Mesendoderm (in vitro differentiated cells): ENCODE measurements at regions not wholly inside any gene's neighbourhood (a gene's known extent, or its start where the extent isn't known, plus 50 kb on each side); places are given as distances from the start of the nearest gene placed in this dataset.

Experiments
- DNase-seq: peaks from one replicate; pipeline ENCODE4 v3.0.0; 2013
- H2AK5ac ChIP-seq: 2 replicates; pipeline ENCODE4 v1.6.1; 2013; ENCODE audit warnings: low read length, inconsistent platforms
- H2BK120ac ChIP-seq: 2 replicates; pipeline ENCODE4 v1.6.1; 2013; ENCODE audit warnings: low read depth, mild to moderate bottlenecking, low read length, moderate library complexity, mixed read lengths
- H2BK15ac ChIP-seq: replicated peaks from 2 replicates; pipeline ENCODE4 v1.6.1; 2013; ENCODE audit warnings: low read depth, mild to moderate bottlenecking, moderate library complexity
- H2BK5ac ChIP-seq: 2 replicates; pipeline ENCODE4 v1.6.1; 2013; ENCODE audit warnings: low read length, inconsistent platforms
- H3K18ac ChIP-seq: 2 replicates; pipeline ENCODE4 v1.6.1; 2013; ENCODE audit warnings: mild to moderate bottlenecking, low read length, mixed read lengths
- H3K23ac ChIP-seq: one replicate; pipeline ENCODE4 v1.6.1; 2013; ENCODE audit warnings: low read length
- H3K27ac ChIP-seq: 2 replicates; pipeline ENCODE4 v1.5.1; 2013; ENCODE audit warnings: low read depth, mild to moderate bottlenecking, inconsistent platforms, low read length, moderate library complexity
- H3K27me3 ChIP-seq: 2 replicates; pipeline ENCODE4 v1.6.1; 2013; ENCODE audit warnings: low read length, control low read depth, mild to moderate bottlenecking, inconsistent platforms; ENCODE audit not compliant: insufficient read depth, poor library complexity
- H3K36me3 ChIP-seq: 2 replicates; pipeline ENCODE4 v1.6.1; 2013; ENCODE audit warnings: low read length, inconsistent platforms; ENCODE audit not compliant: control insufficient read depth, insufficient read depth
- H3K4ac ChIP-seq: one replicate; pipeline ENCODE4 v1.6.1; 2013; ENCODE audit warnings: low read depth, mild to moderate bottlenecking, low read length, moderate library complexity
- H3K4me1 ChIP-seq: 2 replicates; pipeline ENCODE4 v1.6.1; 2013; ENCODE audit warnings: low read depth, low read length, inconsistent platforms; ENCODE audit not compliant: control insufficient read depth
- H3K4me2 ChIP-seq: 2 replicates; pipeline ENCODE4 v1.6.1; 2013; ENCODE audit warnings: low read length
- H3K4me3 ChIP-seq: 2 replicates; pipeline ENCODE4 v1.5.1; 2013; ENCODE audit warnings: mild to moderate bottlenecking, low read length
- H3K56ac ChIP-seq: one replicate; pipeline ENCODE4 v1.6.1; 2013; ENCODE audit warnings: low read length
- H3K79me1 ChIP-seq: 2 replicates; pipeline ENCODE4 v1.6.1; 2013; ENCODE audit warnings: low read length, inconsistent platforms
- H3K79me2 ChIP-seq: 2 replicates; pipeline ENCODE4 v1.6.1; 2013; ENCODE audit warnings: mild to moderate bottlenecking, low read length; ENCODE audit not compliant: control insufficient read depth, insufficient read depth
- H3K9ac ChIP-seq: 2 replicates; pipeline ENCODE4 v1.6.1; 2013; ENCODE audit warnings: low read length, inconsistent platforms
- H4K5ac ChIP-seq: one replicate; pipeline ENCODE4 v1.6.1; 2013; ENCODE audit warnings: low read length
- H4K8ac ChIP-seq: one replicate; pipeline ENCODE4 v1.6.1; 2013; ENCODE audit warnings: low read depth, mild to moderate bottlenecking, control low read depth, low read length, moderate library complexity
- WGBS: extraction: QIAGEN DNeasy Blood & Tissue Kit; methylation state at CpG from one replicate; pipeline ENCODE4 v1.1.7; 2013; ENCODE audit warnings: low lambda C conversion rate, missing lambda C conversion rate; ENCODE audit not compliant: insufficient coverage; ENCODE audit errors: extremely low coverage; 5-methylcytosine and 5-hydroxymethylcytosine counted together

- Histone ChIP-seq H3K56ac (no peak overlapping the region), H3K23ac (no peak overlapping the region), H3K4me2 (no peak overlapping the region), H3K18ac (no peak overlapping the region), H2BK120ac (no peak overlapping the region), H3K36me3 (no peaks in the 10 kb centered on the region), H3K79me1 (no peaks in the 10 kb centered on the region), H4K5ac (no peak overlapping the region), H3K4me3 (no peak overlapping the region), H3K27ac (no peak overlapping the region), H3K4ac (no peak overlapping the region), H2AK5ac (no peak overlapping the region), H3K9ac (no peak overlapping the region), H2BK5ac (no peak overlapping the region), H3K4me1 (no peaks in the 10 kb centered on the region), H4K8ac (no peak overlapping the region), H3K79me2 (no peaks in the 10 kb centered on the region), H3K27me3 (no peaks in the 10 kb centered on the region), H2BK15ac (no peak overlapping the region)
- no CpG with 5 or more reads among the region's 9 CpGs for WGBS
- no peak for DNase-seq
These were observed 341.3 kb downstream of the TEX29 start for GRCh38 chr13:111661776-111662175.

- no peak overlapping the region for H3K18ac ChIP-seq
- H3K23ac ChIP-seq = no peak overlapping the region
- H3K79me2 ChIP-seq = no peaks in the 10 kb centered on the region
- H2BK120ac ChIP-seq = no peak overlapping the region
- no peak overlapping the region for H4K8ac ChIP-seq
- no peak overlapping the region for H3K4me3 ChIP-seq
- no peak overlapping the region for H3K9ac ChIP-seq
- DNase-seq = no peak
- H2AK5ac ChIP-seq = no peak overlapping the region
- H2BK5ac ChIP-seq = no peak overlapping the region
- H2BK15ac ChIP-seq = no peak overlapping the region
- no peak overlapping the region for H3K4ac ChIP-seq
- WGBS = no CpG with 5 or more reads among the region's 5 CpGs
- no peak overlapping the region for H3K4me2 ChIP-seq
- no peaks in the 10 kb centered on the region for H3K4me1 ChIP-seq
- H3K56ac ChIP-seq = no peak overlapping the region
- no peaks in the 10 kb centered on the region for H3K27me3 ChIP-seq
- no peaks in the 10 kb centered on the region for H3K36me3 ChIP-seq
- H4K5ac ChIP-seq = no peak overlapping the region
- H3K27ac ChIP-seq = no peak overlapping the region
- no peaks in the 10 kb centered on the region for H3K79me1 ChIP-seq
These were observed 342.0 kb downstream of the TEX29 start for GRCh38 chr13:111662451-111662850.

- WGBS = no CpG with 5 or more reads among the region's 4 CpGs
- Histone ChIP-seq H3K27ac (no peak overlapping the region), H2BK15ac (no peak overlapping the region), H3K4ac (no peak overlapping the region), H3K79me2 (no peaks in the 10 kb centered on the region), H3K4me3 (no peak overlapping the region), H4K5ac (no peak overlapping the region), H3K4me1 (no peaks in the 10 kb centered on the region), H3K79me1 (no peaks in the 10 kb centered on the region), H3K27me3 (no peaks in the 10 kb centered on the region), H2BK120ac (no peak overlapping the region), H3K9ac (no peak overlapping the region), H4K8ac (no peak overlapping the region), H3K56ac (no peak overlapping the region), H2BK5ac (no peak overlapping the region), H3K4me2 (no peak overlapping the region), H3K18ac (no peak overlapping the region), H3K36me3 (no peaks in the 10 kb centered on the region), H3K23ac (no peak overlapping the region), H2AK5ac (no peak overlapping the region)
- DNase-seq = no peak
These were observed 342.5 kb downstream of the TEX29 start for GRCh38 chr13:111662895-111663294.

- H2BK120ac ChIP-seq = no peak overlapping the region
- H3K27ac ChIP-seq = no peak overlapping the region
- H3K23ac ChIP-seq = no peak overlapping the region
- H3K9ac ChIP-seq = no peak overlapping the region
- no peak overlapping the region for H3K4me2 ChIP-seq
- no peak overlapping the region for H3K56ac ChIP-seq
- H4K5ac ChIP-seq = no peak overlapping the region
- H3K36me3 ChIP-seq = no peaks in the 10 kb centered on the region
- no peak overlapping the region for H2AK5ac ChIP-seq
- no peak overlapping the region for H3K4me3 ChIP-seq
- WGBS = no CpG with 5 or more reads among the region's 12 CpGs
- no peaks in the 10 kb centered on the region for H3K4me1 ChIP-seq
- no peak for DNase-seq
- H3K4ac ChIP-seq = no peak overlapping the region
- no peak overlapping the region for H4K8ac ChIP-seq
- no peak overlapping the region for H2BK15ac ChIP-seq
- H3K18ac ChIP-seq = no peak overlapping the region
- H3K27me3 ChIP-seq = no peaks in the 10 kb centered on the region
- H2BK5ac ChIP-seq = no peak overlapping the region
- H3K79me2 ChIP-seq = no peaks in the 10 kb centered on the region
- H3K79me1 ChIP-seq = no peaks in the 10 kb centered on the region
These were observed 343.1 kb downstream of the TEX29 start for GRCh38 chr13:111663505-111663904.

- H3K9ac ChIP-seq = no peak overlapping the region
- no peaks in the 10 kb centered on the region for H3K79me1 ChIP-seq
- H3K23ac ChIP-seq = no peak overlapping the region
- no peak overlapping the region for H2BK15ac ChIP-seq
- no peak overlapping the region for H3K4ac ChIP-seq
- H3K79me2 ChIP-seq = no peaks in the 10 kb centered on the region
- no peak overlapping the region for H4K5ac ChIP-seq
- no peak overlapping the region for H2BK120ac ChIP-seq
- no peaks in the 10 kb centered on the region for H3K36me3 ChIP-seq
- no peaks in the 10 kb centered on the region for H3K27me3 ChIP-seq
- WGBS = no CpG with 5 or more reads among the region's 9 CpGs
- H3K27ac ChIP-seq = no peak overlapping the region
- no peaks in the 10 kb centered on the region for H3K4me1 ChIP-seq
- H2AK5ac ChIP-seq = no peak overlapping the region
- H2BK5ac ChIP-seq = no peak overlapping the region
- no peak overlapping the region for H3K4me3 ChIP-seq
- no peak overlapping the region for H3K56ac ChIP-seq
- no peak overlapping the region for H4K8ac ChIP-seq
- H3K4me2 ChIP-seq = no peak overlapping the region
- DNase-seq = no peak
- no peak overlapping the region for H3K18ac ChIP-seq
These were observed 343.5 kb downstream of the TEX29 start for GRCh38 chr13:111663953-111664421.

DNA sequence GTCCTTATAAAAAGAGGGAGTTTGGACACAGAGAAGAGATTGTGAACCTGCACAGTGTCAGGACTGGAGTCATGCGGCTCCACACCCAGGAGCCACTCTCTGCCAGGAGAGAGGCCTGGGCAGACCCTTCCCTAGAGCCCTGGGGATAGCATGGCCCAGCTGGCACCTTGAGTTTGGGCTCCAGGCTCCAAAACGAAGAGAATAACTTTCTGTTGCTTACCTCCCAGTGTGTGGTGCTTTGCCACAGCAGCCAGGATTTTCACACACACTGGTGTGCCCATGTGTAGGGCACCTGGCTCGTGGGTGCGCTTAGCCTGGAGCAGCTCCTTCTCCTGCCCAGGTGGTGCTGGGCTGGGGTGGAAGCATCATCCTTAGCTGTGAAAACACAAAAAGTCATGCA, 344.3 kb downstream of the TEX29 start:
- H3K56ac ChIP-seq = no peak overlapping the region
- DNase-seq = no peak
- H3K18ac ChIP-seq = no peak overlapping the region
- no peak overlapping the region for H4K8ac ChIP-seq
- H2AK5ac ChIP-seq = no peak overlapping the region
- H3K79me1 ChIP-seq = no peaks in the 10 kb centered on the region
- H3K9ac ChIP-seq = no peak overlapping the region
- H3K4me1 ChIP-seq = no peaks in the 10 kb centered on the region
- no peaks in the 10 kb centered on the region for H3K79me2 ChIP-seq
- H3K4me2 ChIP-seq = no peak overlapping the region
- no peaks in the 10 kb centered on the region for H3K27me3 ChIP-seq
- H3K4me3 ChIP-seq = no peak overlapping the region
- H3K23ac ChIP-seq = no peak overlapping the region
- no peak overlapping the region for H3K4ac ChIP-seq
- no peak overlapping the region for H2BK5ac ChIP-seq
- H4K5ac ChIP-seq = no peak overlapping the region
- H2BK120ac ChIP-seq = no peak overlapping the region
- H2BK15ac ChIP-seq = no peak overlapping the region
- H3K27ac ChIP-seq = no peak overlapping the region
- no peaks in the 10 kb centered on the region for H3K36me3 ChIP-seq
- no CpG with 5 or more reads among the region's 4 CpGs for WGBS
